Stimulated activated CD8-positive, alpha-beta memory T cell treated with anti-CD3 and anti-CD28 coated beads, Interleukin-12 subunit alpha, Interleukin-12 subunit beta, amount 100 ng/mL, for 4 hours (primary cell): ENCODE measurements at regions not wholly inside any gene's neighbourhood (a gene's known extent, or its start where the extent isn't known, plus 50 kb on each side); places are given as distances from the start of the nearest gene placed in this dataset.
"Not testable (repeated sequence)": the region's sequence is repeated elsewhere in the genome, so short reads cannot be mapped to it uniquely, and the experiment has no call there.

Source experiments
- DNase-seq: peaks from one replicate; pipeline ENCODE4 v3.0.0-alpha.2; 2020; ENCODE audit warnings: low read depth

DNA sequence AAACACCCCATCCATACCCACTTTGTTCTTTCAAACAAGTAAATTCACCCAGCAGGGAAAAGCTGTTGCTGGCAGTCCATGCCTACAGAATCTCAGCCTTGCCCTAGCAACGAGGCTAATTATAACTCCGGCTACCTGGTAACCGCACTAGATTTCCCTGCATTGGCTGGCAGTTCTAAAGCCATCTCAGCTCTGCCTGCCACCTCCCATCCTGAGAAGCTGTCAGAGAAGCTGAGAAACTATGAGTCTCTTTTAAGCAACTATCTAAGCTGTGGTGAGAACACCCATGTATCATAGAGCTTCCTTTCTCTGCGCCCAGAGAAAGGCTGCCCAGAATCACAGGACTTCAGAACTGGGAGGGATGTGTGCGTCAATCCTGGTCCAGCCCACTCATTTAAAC lies 126.5 kb upstream of the NBPF9 start:
- not testable (repeated sequence) for DNase-seq

DNA sequence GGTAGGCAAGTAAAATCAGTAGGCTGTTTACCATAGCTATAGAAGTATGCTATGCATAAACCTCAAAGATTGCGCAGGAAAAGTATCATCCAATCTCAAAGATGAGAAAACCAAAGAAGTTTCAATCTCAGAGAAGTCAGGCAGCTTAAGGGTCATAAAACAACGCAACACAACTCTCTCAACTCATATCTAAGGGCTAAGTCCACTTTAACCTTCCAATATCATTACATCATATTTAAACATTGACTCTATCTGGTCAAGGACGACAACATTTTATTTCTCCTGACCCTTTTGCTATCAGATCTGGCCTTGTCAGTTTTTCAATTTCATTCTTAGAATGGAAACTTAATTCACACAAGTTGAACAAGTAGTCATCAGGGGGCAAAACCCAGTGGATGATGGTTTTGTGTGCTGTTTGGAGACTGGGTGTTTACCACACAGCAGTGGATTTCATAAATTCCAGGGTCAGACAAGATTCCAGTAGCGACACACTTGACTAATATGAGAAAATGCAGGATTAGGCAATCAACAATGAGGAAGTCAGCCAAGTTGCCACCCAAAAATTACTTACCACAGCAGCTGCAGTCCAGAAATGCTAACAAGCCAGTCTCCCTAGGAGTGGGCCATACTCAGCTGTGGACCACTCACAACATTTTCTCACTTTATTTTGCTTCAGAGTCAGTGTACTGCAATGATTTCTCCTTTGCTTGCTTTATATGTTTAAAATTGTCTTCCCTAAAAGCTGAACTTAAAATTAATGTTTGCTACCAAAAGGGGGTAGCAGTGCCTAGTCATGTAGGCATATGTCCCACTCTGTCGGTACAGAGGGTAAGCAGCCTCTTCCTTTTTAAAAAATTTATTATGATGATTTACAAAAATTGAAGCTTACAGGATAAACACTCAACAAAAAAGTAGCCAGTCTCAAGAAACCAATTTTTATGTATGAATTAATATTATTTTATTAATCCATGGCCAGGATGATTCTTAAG lies 131.9 kb upstream of the NBPF9 start:
- DNase-seq: not testable (repeated sequence)

- not testable (repeated sequence) for DNase-seq
Observed at GRCh38 chr1:149237515-149237914, 134.2 kb upstream of the NBPF9 start.

GRCh38 chr1:149239897-149240508 lies 136.7 kb upstream of the NBPF9 start:
- not testable (repeated sequence) for DNase-seq

DNA sequence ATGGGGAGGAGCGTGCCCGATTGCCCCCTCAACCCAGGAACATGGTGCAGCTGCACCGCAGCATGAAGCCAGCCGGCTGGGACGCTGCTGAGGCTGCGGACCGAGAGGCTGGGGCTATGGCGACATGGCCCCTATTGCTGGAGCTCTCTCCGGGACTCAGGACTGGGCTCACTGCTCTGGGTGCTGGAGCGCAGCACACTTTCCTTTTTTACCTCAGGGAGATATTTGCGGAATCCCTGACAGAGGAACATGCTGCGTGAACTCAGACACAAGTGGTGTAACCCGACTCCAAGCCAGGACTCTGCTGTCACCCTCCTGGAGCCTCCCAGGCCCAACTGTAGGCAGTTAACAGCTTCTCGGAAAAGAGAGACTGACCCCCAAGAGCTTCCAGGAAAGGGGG lies 137.2 kb upstream of the NBPF9 start:
- DNase-seq: not testable (repeated sequence)

DNA sequence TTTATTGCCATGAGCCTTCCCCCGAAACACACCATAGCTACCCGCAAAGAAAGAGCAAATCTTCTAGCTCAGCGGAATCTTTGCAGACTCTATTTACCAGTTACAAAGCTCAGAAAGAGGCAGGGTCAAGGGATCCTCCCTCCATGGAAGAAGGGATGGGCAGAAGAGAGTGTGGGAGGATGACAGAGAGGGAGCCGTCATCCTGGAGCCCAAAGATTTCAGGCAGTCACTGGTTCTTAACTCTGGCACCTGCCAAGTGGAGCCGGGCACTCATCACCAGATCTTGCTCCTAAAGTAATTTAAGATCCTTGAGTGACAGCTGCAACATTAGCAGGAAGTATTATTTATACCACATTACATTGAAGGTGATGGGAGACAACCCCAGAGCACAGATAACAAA lies 137.9 kb upstream of the NBPF9 start:
- DNase-seq: not testable (repeated sequence)

DNA sequence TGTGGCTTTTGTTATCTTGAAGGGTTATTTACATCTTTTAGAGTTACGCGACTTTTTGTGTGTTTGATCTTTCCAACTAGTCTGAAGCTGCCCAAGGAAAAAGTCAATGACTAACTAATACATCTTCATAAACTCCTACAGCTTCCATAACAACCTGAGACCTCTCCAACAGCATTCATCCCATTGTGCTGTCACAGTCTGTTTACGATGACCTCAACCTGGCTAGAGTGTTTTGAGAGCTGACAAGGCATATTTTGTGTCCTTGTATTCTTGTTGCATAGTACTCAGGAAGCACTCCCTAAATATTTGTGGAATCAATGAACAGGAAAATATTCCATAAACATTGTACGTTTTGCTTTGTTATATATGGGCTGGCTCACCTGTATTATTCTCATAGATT lies 140.2 kb upstream of the NBPF9 start:
- DNase-seq: not testable (repeated sequence)

GRCh38 chr1:149244621-149245020 lies 141.3 kb upstream of the NBPF9 start:
- DNase-seq: not testable (repeated sequence)

DNA sequence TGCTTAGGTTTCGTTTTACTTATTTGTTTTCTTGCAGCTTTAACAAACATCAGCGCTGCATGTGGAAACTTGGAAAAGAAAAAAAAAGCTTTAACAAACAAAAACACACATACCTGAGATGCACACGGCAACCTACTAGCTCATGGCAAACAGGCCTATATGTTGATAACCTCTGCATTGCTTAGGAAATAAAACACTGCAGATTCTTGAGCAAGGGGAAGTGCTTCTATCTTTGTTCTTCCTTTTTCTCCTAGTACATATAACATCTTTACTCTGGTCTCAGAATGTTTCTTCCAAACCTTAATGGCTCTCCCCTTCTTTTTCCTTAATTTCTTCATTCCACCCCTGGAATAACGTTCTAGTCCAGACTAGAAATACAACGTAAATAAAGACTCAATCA lies 142.9 kb upstream of the NBPF9 start:
- not testable (repeated sequence) for DNase-seq

GRCh38 chr1:149248610-149249009 lies 145.3 kb upstream of the NBPF9 start:
- DNase-seq: not testable (repeated sequence)

- not testable (repeated sequence) for DNase-seq
Observed at GRCh38 chr1:149249850-149250467, 146.6 kb upstream of the NBPF9 start.

GRCh38 chr1:149254894-149255847 lies 151.8 kb upstream of the NBPF9 start:
- DNase-seq: not testable (repeated sequence)

- not testable (repeated sequence) for DNase-seq
Observed at GRCh38 chr1:149260284-149260683, 156.9 kb upstream of the NBPF9 start.

GRCh38 chr1:149260736-149261340 lies 157.5 kb upstream of the NBPF9 start:
- DNase-seq: not testable (repeated sequence)

DNA sequence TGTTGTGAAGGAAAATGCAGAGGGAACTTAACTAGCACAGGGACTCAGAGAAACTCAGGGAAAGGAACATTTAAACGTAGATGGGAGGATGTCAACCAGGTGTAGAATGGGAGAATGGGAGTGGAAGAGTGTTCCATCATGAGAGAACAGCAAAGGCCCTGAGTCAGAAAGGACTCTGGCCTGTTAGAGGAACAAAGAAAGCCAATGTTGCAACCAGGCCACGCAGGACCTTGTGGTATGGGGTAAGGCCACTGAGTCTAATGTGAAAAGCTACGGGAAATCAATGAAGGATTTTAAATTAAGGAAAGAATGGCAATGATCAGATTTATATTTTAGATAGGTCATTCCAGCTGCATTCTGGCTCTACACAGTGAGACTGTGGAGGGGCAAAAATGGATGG lies 163.9 kb upstream of the NBPF9 start:
- DNase-seq: not testable (repeated sequence)

GRCh38 chr1:149269001-149269702 lies 165.8 kb upstream of the NBPF9 start:
- DNase-seq: not testable (repeated sequence)

DNA sequence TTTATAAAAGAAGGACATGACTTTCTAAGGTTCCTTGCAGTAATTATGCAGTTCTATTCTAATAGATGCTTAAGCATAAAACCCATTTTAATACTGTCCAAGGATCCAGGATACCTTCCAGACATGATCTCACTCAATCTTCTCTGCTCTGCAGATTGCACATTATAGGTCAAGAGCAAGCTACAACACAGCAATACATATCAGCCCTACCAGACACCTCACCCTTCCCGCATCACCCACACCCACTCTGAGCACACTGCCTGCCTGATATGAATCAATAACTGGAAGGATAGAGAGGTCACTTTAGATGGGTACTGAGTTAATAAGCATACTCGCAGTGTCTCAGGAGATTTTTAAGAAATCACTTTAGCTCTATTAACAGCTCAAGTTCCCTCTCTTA lies 166.5 kb upstream of the NBPF9 start:
- not testable (repeated sequence) for DNase-seq

DNA sequence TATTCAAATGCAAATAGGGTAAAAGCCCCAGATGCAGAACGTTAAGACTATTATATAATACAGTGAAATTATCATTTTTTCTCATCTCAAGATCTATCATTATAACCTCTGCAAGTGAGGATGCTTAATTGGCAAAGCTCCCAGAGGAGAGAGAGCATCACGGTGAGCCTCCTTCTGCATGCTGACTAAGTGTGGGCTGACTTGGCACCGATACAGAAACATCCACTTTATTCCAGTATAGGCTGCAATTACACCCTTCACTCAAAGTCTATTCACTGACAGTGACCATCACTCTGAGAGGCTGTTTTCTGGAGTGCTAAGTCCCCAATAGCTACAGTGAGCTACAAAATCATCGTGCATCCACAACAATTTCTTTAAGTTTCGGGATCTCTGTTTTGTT lies 171.1 kb upstream of the NBPF9 start:
- DNase-seq: not testable (repeated sequence)

DNA sequence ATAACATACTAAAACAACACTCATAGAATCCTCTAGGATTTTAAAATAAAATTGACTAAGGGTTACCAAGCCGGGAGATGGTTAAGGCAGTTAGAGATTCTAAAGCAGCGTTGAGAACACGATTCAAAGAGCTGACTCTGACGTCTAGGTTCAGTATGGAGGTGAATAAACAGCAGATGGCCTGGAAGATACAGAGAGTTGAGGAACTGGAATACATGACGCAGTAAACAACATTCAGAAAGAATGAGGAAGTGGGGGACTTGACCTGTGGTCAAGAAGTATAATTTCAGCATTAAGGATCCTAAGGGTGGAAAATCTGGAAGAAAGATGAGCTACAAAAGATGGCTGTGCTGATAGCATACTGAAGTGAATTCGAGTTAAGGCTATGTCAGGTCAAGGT lies 172.5 kb upstream of the NBPF9 start:
- DNase-seq: not testable (repeated sequence)

DNA sequence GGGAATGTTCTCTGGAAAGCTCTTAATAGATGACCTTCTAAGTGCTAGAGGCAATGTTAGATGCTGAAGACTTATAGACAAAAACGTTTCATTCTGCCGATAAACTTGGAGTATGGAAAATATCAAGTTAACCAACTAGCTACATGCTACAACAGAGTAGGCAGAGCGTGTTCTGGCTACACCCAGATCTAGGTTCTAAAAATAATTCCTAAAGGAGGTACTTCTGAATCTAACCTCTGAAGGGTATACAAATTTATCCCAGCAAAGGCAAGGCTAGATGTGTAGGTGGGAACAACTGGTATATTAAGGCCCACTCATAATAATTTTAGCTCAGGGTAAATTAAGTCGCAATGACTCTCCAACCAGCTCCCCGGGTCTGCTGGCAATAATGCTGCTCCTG lies 173.1 kb upstream of the NBPF9 start:
- DNase-seq: not testable (repeated sequence)
